IMR-90 (cell line): ENCODE measurements at regions not wholly inside any gene's neighbourhood (a gene's known extent, or its start where the extent isn't known, plus 50 kb on each side); places are given as distances from the start of the nearest gene placed in this dataset.

ENCODE experiments used
- CHD1 ChIP-seq: IDR thresholded peaks from 2 replicates; pipeline ENCODE4 v1.6.1; 2012; ENCODE audit warnings: low read depth, low read length, improper control_type of control experiment
- CTCF ChIP-seq: conservative IDR thresholded peaks from 2 replicates; pipeline ENCODE4 v1.5.1; 2012; ENCODE audit warnings: mild to moderate bottlenecking, low read depth, low read length, improper control_type of control experiment
- NFE2L2 ChIP-seq: fragments of 150-350 bp; IDR thresholded peaks from 2 replicates; pipeline ENCODE4 v1.6.1; 2016; ENCODE audit warnings: low read depth, mild to moderate bottlenecking, low read length
- POLR2A ChIP-seq: IDR thresholded peaks from 2 replicates; pipeline ENCODE4 v1.6.1; 2012; ENCODE audit warnings: mild to moderate bottlenecking, low read depth, low read length
- RAD21 ChIP-seq: IDR thresholded peaks from 2 replicates; pipeline ENCODE4 v1.6.1; 2012; ENCODE audit warnings: low read length, improper control_type of control experiment
- RFX5 ChIP-seq: IDR thresholded peaks from 2 replicates; pipeline ENCODE4 v1.8.0; 2012; ENCODE audit warnings: low read depth, mild to moderate bottlenecking, low read length, moderate library complexity
- TF ChIP-seq, protein P1 (sequence below): fragments of 150-350 bp; IDR thresholded peaks from 2 replicates; pipeline ENCODE4 v1.6.1; 2017; ENCODE audit warnings: mild to moderate bottlenecking, antibody characterized with exemption, low read length, low read depth

- no peak for TF ChIP-seq CHD1
- no peak for TF ChIP-seq CTCF
- no peak for TF ChIP-seq POLR2A
- TF ChIP-seq RFX5 = no peak
- TF ChIP-seq NFE2L2 = no peak
- TF ChIP-seq RAD21 = no peak
- TF ChIP-seq, protein P1, sequence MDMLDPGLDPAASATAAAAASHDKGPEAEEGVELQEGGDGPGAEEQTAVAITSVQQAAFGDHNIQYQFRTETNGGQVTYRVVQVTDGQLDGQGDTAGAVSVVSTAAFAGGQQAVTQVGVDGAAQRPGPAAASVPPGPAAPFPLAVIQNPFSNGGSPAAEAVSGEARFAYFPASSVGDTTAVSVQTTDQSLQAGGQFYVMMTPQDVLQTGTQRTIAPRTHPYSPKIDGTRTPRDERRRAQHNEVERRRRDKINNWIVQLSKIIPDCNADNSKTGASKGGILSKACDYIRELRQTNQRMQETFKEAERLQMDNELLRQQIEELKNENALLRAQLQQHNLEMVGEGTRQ = no peak
These were observed 785.1 kb downstream of the MAFB start for GRCh38 chr20:39903806-39904465.
